ENCODE measurements at regions not wholly inside any gene's neighbourhood (a gene's known extent, or its start where the extent isn't known, plus 50 kb on each side); places are given as distances from the start of the nearest gene placed in this dataset.

DNA sequence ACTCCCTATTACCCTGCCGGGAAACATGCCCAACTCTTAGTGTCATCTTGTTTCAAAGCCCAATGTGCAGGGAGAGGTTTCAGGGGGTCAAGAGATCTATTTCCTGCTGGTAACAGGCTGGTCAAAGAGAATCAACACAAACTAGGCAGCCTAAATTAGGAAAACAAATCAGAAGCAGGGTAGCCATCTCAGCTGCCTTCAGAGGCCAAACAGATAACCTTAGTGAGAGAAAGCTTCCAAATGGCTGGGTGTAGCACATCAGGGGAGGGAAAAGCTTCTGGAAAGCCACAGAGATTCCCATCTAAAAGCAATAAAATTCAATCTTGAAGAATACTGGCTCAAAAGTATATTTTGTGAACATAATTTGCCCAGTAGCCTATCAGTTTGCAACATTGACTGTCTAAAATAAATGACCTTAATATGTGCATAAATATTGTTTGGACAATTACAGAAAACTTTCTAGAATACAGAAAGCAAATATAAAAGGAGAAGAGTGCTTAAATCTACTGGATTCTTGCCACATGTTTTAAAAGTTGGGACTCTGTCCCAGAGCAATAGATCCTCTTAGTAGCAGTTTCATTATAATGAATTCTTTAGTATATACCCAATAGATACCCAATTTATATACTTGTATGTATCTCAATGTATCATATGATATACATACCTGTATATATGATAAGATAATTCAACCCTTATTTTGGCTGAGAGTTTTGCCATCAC is 371.9 kb upstream of the RARB start:
- DNase-seq, result no peak

DNA sequence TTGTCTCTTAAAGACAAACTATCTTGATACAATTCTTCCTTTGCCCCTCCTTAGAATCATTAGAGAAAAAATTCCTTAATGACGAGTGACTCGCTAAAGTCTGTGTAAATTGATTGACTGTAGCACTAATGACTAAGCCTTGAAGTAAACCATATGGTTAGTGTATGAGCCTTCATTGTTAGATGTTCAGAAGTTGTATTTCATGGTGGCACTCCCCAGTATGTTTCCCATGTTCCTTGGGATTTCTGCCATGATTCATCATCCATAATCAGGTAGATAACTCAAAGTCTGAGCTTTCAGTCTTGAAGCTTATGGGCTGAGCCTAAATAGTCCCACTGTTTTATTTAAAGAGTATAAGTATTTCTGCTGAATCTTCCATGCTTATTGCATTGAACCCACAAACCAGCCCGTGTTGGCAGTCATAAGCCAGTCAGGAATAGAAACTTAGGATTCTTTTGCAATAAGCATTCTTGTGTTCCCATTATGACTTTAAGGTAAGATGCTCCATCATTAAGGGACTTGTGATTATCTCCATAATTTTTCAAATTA is 371.2 kb upstream of the RARB start:
- no peak for DNase-seq

DNA sequence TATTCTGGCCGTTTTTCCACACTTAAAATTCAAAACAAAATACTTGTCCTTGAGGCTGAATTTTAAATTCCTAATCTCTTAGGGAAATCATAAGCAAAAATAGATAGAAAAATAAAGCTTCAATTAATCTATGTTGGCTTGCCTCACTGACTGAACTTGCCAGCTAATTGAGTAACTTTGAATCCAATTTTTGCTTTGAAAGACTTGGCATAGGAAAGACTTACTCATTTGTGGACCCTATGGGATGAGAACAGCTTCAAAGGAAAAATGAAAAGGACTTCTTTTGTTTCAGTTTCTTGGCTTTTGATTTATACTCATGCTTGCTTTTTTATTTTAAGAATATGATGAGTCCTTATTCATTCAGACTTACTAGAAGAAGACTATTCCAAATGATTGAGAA is 370.7 kb upstream of the RARB start:
- DNase-seq, result no peak

DNA sequence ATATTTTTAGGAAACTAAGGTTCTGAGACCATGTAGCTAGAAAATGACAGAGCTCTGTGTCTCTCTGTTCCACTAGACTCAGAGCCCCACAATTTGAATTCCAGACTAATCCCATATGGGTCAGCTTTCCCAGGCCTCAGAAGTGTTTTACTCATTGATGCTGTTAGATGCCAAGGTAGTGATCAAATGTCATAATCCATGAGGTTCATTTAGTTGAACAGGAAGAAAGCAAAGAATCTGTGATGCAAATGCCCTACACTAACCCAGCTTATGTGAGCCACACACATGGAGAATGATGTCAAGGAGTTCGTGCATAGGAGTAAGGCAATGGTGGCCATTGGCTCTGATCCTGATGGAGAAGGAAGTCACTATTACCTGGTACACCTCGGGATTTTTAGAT is 363.4 kb upstream of the RARB start:
- DNase-seq, result no peak

DNA sequence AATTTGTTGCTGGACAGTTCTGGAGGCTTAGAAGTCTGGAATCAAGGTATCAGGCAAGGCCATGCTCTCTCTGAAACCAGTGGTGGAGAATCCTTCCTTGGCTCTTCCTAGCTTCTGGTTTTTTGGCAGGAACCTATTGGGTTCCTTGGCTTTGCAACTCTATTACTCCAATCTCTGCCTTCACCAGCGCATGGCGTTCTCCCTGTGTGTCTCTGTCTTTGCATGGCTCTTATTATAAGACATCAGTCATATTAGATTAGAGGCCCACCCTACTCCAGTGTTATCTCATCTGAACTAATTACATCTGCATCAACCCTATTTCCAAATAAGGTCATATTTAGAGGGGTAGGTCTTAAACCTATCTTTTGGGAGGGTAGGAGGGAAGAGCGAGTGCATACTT is 358.1 kb upstream of the RARB start:
- no peak for DNase-seq

DNA sequence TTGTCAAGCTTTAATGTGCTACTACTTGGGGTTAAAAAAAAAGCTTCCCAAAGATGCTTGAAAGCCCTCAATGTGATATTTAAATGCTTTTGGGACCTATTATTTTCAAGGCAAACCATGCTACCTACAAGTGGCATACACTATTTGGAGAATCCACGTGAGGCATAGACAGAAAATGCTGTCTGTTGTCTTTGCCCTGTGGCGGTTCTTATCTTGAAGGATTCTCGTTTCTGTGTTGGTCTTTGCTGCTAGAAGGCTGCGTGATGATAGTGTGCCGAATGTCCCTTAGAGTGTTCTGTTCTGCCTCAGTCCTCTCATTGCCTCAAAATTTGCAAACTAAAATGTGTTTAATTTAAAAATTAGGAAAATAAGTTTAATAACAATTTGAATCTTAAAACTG is 356.2 kb upstream of the RARB start:
- DNase-seq, result no peak

DNA sequence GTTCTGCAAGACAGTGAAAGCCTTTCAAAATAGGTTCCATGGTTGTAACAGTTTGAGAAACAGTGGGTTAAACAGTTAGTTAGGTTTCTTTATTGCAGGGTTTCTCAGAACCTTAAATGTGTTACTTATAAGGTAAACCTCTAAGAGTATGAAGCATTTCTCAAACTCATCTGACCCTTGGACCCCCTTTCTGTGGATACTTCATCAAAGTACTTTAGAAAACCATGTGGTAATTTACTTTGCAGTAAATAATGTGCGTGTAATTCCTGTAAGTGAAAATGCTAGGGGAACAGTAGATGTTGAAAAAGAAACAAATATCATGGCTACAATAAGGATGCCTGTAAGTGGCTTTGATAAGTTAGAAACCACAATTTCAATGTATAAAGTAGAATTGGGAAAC is 354.6 kb upstream of the RARB start:
- no peak for DNase-seq

DNA sequence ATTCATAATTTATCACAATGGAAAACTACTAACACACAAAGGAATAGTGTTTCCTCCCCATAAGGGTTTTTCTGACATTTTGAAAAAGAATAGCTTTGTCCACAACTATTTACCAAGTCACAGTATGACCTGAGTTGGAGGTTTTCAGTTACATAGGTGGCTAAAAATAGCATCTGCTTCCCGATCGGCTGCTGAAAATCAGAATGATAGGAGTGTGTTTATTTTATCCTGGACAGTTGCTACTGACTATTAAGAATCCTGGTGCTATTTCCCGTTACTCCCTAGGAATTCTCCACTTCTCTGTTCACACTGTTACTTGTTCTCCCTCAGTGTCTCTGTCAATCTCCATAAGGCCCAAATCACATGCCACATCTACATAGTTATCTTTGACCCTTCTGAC is 353.9 kb upstream of the RARB start:
- no peak for DNase-seq

DNA sequence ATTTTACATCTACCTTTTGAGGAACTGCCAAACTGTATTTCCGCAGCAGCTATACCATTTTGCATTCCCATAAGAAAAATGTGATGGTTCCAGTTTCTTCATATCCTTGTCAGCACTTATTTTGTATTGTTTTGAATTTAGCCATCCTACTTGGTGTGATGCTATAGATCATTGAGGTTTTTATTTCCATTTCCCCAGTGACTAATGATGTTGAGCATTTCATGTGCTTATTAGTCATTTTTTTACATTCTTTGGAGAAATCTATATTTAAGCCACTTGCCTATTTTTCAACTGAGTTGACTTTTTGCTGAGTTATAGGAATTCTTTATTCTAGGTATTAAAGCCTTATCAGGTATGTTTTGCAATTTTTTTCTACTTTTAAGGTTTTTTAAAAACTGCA is 347.6 kb upstream of the RARB start:
- DNase-seq, result no peak

DNA sequence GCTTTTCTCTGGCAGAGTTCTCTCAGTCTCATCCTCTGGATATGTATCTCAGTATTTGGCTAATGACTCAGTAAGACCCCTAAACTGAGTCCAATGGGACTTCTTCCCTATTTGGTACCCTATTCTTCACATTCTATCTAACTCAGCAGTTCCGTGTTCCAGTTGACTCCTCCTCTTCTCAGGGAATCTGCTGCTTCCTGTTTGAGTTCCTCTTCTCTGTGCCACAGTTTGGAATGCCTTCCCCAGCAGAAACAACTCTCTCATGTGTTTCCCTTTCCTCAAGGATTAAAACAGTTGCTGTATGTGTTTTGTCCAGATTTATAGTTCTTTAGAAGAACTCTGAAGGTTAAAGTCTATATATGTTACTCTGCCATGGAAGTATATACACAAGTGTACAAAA is 344.0 kb upstream of the RARB start:
- DNase-seq, result no peak

DNA sequence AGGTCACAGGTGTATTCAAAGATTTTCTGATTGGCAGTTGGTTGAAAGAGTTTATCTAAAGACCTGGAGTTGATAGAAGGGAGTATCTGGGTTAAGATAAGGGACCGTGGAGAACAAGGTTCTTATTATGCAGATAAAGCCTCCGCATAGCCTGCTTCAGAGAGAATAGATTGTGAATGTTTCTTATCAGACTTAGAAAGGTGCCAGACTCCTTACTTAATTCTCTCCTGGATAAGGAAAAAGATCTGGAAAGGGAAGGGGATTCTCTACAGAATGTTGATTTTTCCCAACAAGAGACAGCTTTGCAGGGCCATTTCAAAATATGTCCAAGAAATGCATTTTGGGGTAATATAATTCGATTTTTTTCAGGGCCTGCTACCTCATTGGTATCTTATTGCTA is 341.3 kb upstream of the RARB start:
- DNase-seq, result no peak

DNA sequence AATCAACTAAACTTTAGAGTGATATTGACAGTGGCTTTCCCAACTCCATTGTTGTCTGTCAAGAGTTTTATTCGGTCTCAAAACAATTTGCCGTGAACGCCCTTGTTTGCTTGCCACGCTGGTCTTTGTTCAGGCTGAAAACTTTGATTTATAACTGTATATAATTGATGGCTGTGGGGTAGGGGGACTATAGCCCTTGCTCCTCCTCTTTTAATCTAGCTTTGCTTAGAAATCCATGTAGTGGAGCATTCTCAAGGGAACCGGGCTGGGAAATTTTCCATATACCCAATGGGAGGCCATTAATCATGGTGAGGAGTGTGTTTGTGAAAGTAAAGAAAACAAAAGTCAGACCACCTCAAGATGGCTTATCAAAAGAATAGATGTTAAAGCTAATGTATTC is 339.8 kb upstream of the RARB start:
- no peak for DNase-seq

DNA sequence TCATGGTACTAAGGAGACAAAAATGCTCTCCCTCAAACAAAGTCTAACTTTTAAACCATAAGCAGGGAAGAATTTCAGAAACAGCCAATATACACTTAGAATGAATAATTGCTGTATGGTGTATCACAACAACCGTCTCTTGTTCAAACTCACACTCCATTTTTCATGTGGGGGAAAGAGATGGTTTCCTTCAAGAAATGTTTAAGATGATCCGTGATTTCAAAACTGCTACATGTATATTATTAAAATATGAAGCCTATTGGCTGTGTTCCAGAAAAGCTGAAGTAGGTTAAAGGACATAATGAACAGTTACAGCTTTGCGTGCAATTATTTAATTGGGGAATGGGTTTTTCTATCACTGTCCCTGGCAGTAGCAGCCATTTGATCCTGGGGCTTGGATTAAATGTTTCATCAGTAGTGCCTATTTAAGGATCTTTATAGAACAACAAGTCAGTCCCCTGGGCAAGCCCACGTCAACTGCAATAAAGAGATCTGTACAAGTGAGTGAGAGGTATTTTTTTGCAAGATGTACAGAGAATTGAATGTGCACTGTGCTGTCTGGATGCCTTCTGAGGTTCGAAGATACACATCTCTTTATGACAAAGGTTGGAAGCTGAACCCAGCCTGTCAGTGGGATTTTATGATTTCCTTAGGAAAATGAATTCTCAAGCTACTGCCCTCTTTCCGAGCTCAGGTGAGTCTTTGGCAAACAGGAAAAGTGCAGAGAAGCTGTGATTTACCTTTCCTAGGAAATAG is 337.2 kb upstream of the RARB start:
- DNase-seq, result no peak

DNA sequence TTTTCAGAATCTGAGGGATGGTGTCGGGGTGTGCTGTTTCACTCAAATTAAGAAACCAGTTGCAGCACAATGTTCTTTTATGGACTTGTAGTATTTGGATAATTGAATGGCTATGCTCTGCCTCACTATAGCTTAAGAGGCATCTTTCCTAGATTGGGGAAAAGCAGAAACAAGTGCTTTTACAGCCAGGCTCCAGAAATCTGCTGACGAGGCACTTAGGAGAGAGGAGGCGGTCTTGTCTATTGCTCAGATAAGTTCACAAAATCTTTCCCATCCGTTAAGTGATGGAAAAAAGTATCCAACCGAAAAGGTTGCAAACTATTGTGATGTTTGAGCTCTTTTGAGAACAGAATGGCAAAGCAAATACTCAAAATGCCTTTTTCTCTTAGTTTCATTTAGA is 336.1 kb upstream of the RARB start:
- no peak for DNase-seq

DNA sequence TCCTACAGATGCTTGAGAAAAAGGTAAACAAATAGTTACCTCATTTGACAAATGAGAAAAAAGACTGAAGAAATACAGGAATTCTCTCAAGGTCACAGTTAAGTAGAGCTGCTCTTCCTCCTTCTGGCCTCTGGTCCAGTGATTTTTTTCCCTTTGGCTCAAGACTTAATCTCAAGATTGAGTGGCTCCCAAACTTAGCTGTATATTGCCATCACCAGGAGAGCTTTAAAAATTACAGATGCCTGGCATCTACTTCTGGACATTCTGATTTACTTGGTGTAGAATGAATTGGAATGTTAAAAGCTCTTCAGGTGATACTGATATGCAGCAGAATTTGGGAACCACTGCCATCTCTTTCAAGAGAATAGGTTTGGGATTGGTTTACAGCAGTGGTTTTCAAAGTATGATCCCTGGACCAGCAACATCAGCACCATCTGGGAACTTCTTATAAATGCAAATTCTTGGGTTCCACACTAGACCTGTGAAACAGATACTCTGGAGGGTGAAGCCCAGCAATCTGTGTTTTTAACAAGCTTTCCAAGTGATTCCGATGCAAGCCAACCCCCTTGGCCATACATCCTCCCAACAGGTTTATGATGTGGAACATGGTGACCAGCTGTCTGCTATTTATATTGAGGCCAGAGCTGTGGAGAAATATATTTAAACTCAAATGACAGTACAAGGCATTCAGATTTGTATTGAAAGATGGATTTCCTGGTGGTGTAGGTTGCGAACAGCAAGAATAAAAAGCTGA is 333.0 kb upstream of the RARB start:
- no peak for DNase-seq

DNA sequence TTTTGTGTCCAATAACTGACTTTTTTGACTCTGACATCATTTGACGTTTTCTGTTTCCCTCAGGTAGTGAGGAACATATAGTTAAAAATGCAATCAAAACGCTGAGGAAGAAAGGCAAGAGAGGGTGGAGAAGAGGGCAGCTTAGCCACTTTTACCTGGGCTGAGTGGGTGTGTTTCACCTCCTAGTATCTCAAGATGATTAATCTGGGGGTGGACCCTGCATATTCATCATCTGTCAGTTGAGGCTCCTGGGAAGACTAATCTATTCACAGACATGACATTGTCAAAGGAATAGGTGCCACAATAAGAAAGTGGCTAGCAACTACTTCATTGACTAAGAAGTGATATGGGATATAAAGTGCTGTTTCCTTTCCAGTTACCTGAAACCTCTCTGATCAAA is 331.5 kb upstream of the RARB start:
- DNase-seq, result no peak

DNA sequence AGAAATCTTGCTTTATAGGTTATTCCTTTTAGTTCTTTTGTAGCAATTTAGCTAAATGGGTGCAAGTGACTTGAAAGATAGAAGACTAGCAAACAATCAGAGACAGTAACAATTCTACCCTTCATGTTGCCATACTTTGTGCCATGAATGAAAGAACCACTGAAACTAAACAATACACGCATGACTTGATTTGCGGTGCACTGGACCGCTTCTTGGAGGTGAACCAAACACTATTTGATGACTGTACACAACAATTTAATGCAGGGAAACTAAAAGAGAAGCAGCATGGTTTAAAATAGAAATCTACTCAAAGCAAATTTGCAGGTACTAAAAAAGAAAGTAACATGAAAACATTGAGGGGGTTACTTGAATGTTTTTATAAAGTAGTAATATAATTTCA is 331.0 kb upstream of the RARB start:
- DNase-seq, result no peak

DNA sequence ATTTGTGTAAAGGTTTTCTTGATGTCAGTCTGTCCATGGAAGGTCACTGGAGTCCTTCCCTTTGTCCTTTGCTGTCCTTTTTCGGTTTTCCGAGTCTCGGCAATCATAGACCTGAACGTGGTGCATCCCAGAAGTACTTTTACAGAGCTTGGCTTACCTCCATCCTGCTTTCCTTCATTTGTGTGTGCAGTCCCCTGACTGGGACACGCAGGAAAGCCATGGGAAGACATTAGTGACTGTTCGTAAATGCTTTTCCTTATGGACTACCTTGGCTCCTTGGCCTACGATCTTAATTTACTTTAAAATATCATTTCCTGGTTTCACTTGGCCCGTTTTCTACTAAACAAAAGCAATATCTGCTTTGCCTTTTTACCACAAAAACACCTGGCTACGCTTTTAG is 328.4 kb upstream of the RARB start:
- DNase-seq, result no peak

DNA sequence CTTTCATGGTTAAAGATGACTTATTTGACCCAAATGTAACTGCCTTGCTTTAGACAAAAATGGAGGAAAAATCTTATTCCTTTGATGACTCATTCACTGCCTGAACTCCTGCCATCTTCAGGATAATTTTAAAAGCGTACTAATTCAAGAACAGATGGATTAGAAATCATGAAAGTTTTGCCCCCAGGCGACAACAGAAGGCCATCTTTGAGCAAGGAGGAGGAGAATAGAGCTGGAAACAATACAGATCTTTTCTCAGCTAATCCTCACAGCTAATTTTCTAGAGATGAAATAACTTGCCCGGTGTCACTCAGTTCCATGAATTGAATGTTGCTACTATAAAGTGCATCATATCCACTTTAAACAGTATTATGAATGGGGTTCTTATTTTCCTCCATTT is 324.7 kb upstream of the RARB start:
- DNase-seq, result no peak

DNA sequence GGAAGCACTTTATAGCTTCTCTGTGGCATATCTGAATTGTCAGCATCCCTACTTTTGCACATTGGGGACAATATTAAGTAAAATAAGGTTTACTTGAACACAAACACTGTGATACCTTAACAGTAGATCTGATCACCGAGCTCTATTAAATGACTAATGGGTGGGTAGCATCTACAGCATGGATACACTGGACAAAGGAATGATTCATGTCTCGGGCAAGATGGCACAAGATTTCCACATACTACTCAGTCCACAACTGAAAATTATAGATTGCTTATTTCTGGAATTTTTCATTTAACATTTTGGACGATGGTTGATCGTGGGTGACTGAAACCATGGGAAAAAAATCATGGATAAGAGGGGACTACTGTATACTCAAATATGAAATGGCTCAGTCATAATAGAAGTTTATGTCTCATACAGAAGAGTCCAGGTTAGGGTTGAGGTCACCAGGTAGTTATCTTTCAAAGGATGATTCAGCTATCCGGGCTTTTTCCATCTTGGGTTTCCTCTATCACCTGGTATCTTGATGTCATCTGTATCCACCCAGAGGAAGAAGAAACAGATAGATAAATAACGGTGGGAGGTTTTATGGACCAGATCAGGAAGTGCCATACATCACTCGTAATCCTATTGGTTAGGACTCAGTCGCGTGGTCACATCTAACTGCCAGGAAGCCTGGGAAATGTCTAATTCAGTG is 320.0 kb upstream of the RARB start:
- DNase-seq, result no peak

DNA sequence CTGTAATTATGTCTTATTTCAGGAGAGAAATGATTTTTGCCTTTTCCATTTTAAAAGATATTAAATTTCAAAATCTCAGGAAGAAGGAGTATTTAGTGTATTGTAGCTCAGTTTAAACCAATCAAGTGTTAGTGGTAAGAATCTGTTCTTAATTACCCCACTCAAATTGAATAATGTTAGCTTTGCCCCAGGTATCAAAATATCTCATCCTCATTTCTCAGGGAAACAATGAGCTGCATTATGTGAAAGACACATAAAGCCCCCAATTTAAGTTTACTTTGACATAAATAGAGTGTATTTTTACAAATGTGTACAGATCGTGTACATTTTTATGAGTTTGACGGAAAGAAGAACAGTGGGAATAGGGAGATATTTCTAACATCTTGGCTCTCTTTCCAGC is 317.4 kb upstream of the RARB start:
- DNase-seq, result no peak

DNA sequence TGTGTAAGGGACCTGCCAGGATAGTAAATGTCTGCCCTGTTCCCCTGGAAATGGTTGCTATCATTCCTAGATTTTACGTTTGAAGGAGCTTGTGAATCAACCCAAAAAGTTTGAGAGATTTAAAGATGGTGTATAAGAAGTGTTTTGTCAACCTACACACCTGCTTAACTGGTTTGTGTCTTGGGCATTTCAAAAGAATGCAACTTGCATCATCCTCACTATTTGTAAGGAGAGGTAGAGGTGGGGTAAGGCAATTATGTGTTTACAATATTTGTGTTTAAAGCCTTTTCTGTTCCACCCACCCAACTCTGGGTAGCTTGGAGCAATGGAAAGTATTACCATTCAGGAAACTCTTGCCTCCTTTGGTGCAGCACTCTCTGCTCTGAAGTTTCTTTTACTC is 314.2 kb upstream of the RARB start:
- DNase-seq, result no peak

DNA sequence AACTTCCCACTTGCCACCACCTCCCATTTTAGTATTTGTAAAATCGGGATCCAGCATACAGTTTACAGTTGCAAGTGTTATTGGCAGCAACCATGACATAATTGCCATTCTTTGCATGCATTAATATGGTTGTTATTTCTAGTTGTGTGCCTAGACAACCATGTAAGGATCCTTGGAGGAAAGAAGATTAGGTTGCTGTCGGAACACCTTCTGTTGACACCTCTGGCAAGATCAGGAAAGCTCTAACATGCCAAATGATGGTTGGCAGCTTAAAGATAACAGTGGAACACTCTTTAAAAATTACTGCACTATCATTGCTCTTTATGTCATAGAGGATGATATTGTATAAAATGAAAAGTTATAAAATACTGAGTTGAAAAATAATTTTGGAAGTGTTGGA is 313.5 kb upstream of the RARB start:
- DNase-seq, result no peak
